Immature natural killer cell (primary cell): ENCODE measurements at regions not wholly inside any gene's neighbourhood (a gene's known extent, or its start where the extent isn't known, plus 50 kb on each side); places are given as distances from the start of the nearest gene placed in this dataset.

Source experiments
- DNase-seq, 3 donors: peaks; one replicate each; pipeline ENCODE4 v3.0.0; 2022; ENCODE audit warnings: mixed read lengths in 1 of 3
- H3K27ac Mint-ChIP-seq, 6 donors: one replicate each; pipeline ENCODE4 v1.8.0; 2020; ENCODE audit warnings: mixed read lengths in 6 of 6, mild to moderate bottlenecking in 5 of 6, inconsistent platforms in 4 of 6, moderate library complexity in 3 of 6
- H3K27me3 Mint-ChIP-seq, 3 donors: one replicate each; pipeline ENCODE4 v1.8.0; 2020 to 2021; ENCODE audit warnings: low read depth in 3 of 3, mild to moderate bottlenecking in 3 of 3, mixed read lengths in 3 of 3, moderate library complexity in 3 of 3, inconsistent platforms in 1 of 3
- H3K36me3 Mint-ChIP-seq, 3 donors: one replicate each; pipeline ENCODE4 v1.8.0; 2020; ENCODE audit warnings: mixed read lengths in 3 of 3, inconsistent platforms in 2 of 3, mild to moderate bottlenecking in 2 of 3
- H3K4me1 Mint-ChIP-seq, 2 donors: one replicate each; pipeline ENCODE4 v1.8.0; 2020; ENCODE audit warnings: inconsistent platforms in 2 of 2, mild to moderate bottlenecking in 2 of 2, mixed read lengths in 2 of 2, moderate library complexity in 1 of 2
- H3K4me3 Mint-ChIP-seq, 5 donors: one replicate each; pipeline ENCODE4 v1.8.0; 2020; ENCODE audit warnings: mild to moderate bottlenecking in 5 of 5, mixed read lengths in 5 of 5, inconsistent platforms in 3 of 5, moderate library complexity in 3 of 5
- H3K9me3 Mint-ChIP-seq, 6 donors: one replicate each; pipeline ENCODE4 v1.8.0; 2020; ENCODE audit warnings: mild to moderate bottlenecking in 6 of 6, mixed read lengths in 6 of 6, inconsistent platforms in 4 of 6, moderate library complexity in 3 of 6

GRCh38 chr10:3016016-3016415 is 51.3 kb upstream of the PFKP start:
- DNase-seq: no peak
- H3K36me3 Mint-ChIP-seq: no peaks in the 10 kb centered on the region
- H3K9me3 Mint-ChIP-seq: no peaks in the 10 kb centered on the region
- no peak overlapping the region for H3K4me3 Mint-ChIP-seq
- H3K27ac Mint-ChIP-seq: no peak overlapping the region
- no peaks in the 10 kb centered on the region for H3K4me1 Mint-ChIP-seq
- peaks cover 0 to 12% (median 11%) of the 10 kb centered on the region in 3 donors for H3K27me3 Mint-ChIP-seq

GRCh38 chr10:3014968-3015367 is 52.4 kb upstream of the PFKP start:
- Mint-ChIP-seq H3K4me3 (no peak overlapping the region), H3K36me3 (no peaks in the 10 kb centered on the region), H3K27ac (no peak overlapping the region), H3K9me3 (no peaks in the 10 kb centered on the region), H3K4me1 (no peaks in the 10 kb centered on the region), H3K27me3 (peaks cover 0 to 15% (median 11%) of the 10 kb centered on the region in 3 donors)
- no peak for DNase-seq

- H3K9me3 Mint-ChIP-seq: no peaks in the 10 kb centered on the region
- no peak for DNase-seq
- H3K36me3 Mint-ChIP-seq: no peaks in the 10 kb centered on the region
- peaks cover 7 to 15% (median 14%) of the 10 kb centered on the region in 3 donors for H3K27me3 Mint-ChIP-seq
- no peak overlapping the region for H3K4me3 Mint-ChIP-seq
- H3K27ac Mint-ChIP-seq: no peak overlapping the region
- no peaks in the 10 kb centered on the region for H3K4me1 Mint-ChIP-seq
Observed at GRCh38 chr10:3012223-3012622, 55.1 kb upstream of the PFKP start.

GRCh38 chr10:3010816-3011460 is 56.4 kb upstream of the PFKP start:
- Mint-ChIP-seq H3K9me3 (no peaks in the 10 kb centered on the region), H3K27me3 (peaks cover 9 to 15% (median 14%) of the 10 kb centered on the region in 3 donors), H3K4me1 (no peaks in the 10 kb centered on the region), H3K36me3 (no peaks in the 10 kb centered on the region), H3K4me3 (no peak overlapping the region), H3K27ac (no peak overlapping the region)
- no peak for DNase-seq

GRCh38 chr10:3010334-3010733 is 57.0 kb upstream of the PFKP start:
- Mint-ChIP-seq H3K9me3 (no peaks in the 10 kb centered on the region), H3K4me1 (no peaks in the 10 kb centered on the region), H3K27me3 (peaks cover 9 to 15% (median 13%) of the 10 kb centered on the region in 3 donors), H3K36me3 (no peaks in the 10 kb centered on the region), H3K4me3 (no peak overlapping the region), H3K27ac (no peak overlapping the region)
- no peak for DNase-seq

- Mint-ChIP-seq H3K36me3 (no peaks in the 10 kb centered on the region), H3K27ac (no peak overlapping the region), H3K4me3 (no peak overlapping the region), H3K27me3 (peaks cover 9 to 12% (median 11%) of the 10 kb centered on the region in 3 donors), H3K9me3 (no peaks in the 10 kb centered on the region), H3K4me1 (no peaks in the 10 kb centered on the region)
- DNase-seq: no peak
Observed at GRCh38 chr10:3009341-3009740, 58.0 kb upstream of the PFKP start.

GRCh38 chr10:3008518-3009195 is 58.7 kb upstream of the PFKP start:
- Mint-ChIP-seq H3K9me3 (no peaks in the 10 kb centered on the region), H3K36me3 (no peaks in the 10 kb centered on the region), H3K27me3 (peaks cover 9 to 12% (median 9%) of the 10 kb centered on the region in 3 donors), H3K4me1 (no peaks in the 10 kb centered on the region), H3K27ac (no peak overlapping the region), H3K4me3 (no peak overlapping the region)
- DNase-seq: no peak

- no peaks in the 10 kb centered on the region for H3K9me3 Mint-ChIP-seq
- H3K4me1 Mint-ChIP-seq: no peaks in the 10 kb centered on the region
- H3K27me3 Mint-ChIP-seq: peaks cover 3 to 10% (median 4%) of the 10 kb centered on the region in 3 donors
- no peaks in the 10 kb centered on the region for H3K36me3 Mint-ChIP-seq
- H3K4me3 Mint-ChIP-seq: no peak overlapping the region
- DNase-seq: no peak
- no peak overlapping the region for H3K27ac Mint-ChIP-seq
Observed at GRCh38 chr10:3006607-3007006, 60.7 kb upstream of the PFKP start.

GRCh38 chr10:3006093-3006492 is 61.3 kb upstream of the PFKP start:
- Mint-ChIP-seq H3K4me3 (no peak overlapping the region), H3K27me3 (peaks cover 3 to 11% (median 4%) of the 10 kb centered on the region in 3 donors), H3K9me3 (no peaks in the 10 kb centered on the region), H3K4me1 (no peaks in the 10 kb centered on the region), H3K36me3 (no peaks in the 10 kb centered on the region), H3K27ac (no peak overlapping the region)
- no peak for DNase-seq

- H3K9me3 Mint-ChIP-seq: no peaks in the 10 kb centered on the region
- H3K4me1 Mint-ChIP-seq: no peaks in the 10 kb centered on the region
- H3K27ac Mint-ChIP-seq: no peak overlapping the region
- H3K4me3 Mint-ChIP-seq: no peak overlapping the region
- no peaks in the 10 kb centered on the region for H3K36me3 Mint-ChIP-seq
- peaks cover 5 to 9% (median 8%) of the 10 kb centered on the region in 3 donors for H3K27me3 Mint-ChIP-seq
- DNase-seq: no peak
Observed at GRCh38 chr10:3002304-3002703, 65.0 kb upstream of the PFKP start.

GRCh38 chr10:3000048-3000447 is 67.3 kb upstream of the PFKP start:
- H3K4me1 Mint-ChIP-seq: no peaks in the 10 kb centered on the region
- no peaks in the 10 kb centered on the region for H3K9me3 Mint-ChIP-seq
- no peak overlapping the region for H3K4me3 Mint-ChIP-seq
- no peak overlapping the region for H3K27ac Mint-ChIP-seq
- peaks cover 5 to 14% (median 9%) of the 10 kb centered on the region in 3 donors for H3K27me3 Mint-ChIP-seq
- H3K36me3 Mint-ChIP-seq: no peaks in the 10 kb centered on the region
- DNase-seq: no peak

GRCh38 chr10:2994221-2994961 is 73.0 kb upstream of the PFKP start:
- no peak overlapping the region for H3K27ac Mint-ChIP-seq
- H3K9me3 Mint-ChIP-seq: no peaks in the 10 kb centered on the region
- H3K36me3 Mint-ChIP-seq: no peaks in the 10 kb centered on the region
- no peaks in the 10 kb centered on the region for H3K4me1 Mint-ChIP-seq
- H3K27me3 Mint-ChIP-seq: peaks cover 4 to 18% (median 5%) of the 10 kb centered on the region in 3 donors
- no peak for DNase-seq
- no peak overlapping the region for H3K4me3 Mint-ChIP-seq

GRCh38 chr10:2993636-2994035 is 73.7 kb upstream of the PFKP start:
- Mint-ChIP-seq H3K36me3 (no peaks in the 10 kb centered on the region), H3K27ac (peak overlapping the region in 1 of 6 donors; percentile 32)

More at GRCh38 chr10:2993636-2994035, 73.7 kb upstream of the PFKP start:
- no peak for DNase-seq
- H3K9me3 Mint-ChIP-seq: peaks cover 0 to 6% (median 2%) of the 10 kb centered on the region in 6 donors
- H3K4me3 Mint-ChIP-seq: no peak overlapping the region
- peaks cover 5 to 25% (median 5%) of the 10 kb centered on the region in 3 donors for H3K27me3 Mint-ChIP-seq
- no peaks in the 10 kb centered on the region for H3K4me1 Mint-ChIP-seq
